ENCODE measurements at regions not wholly inside any gene's neighbourhood (a gene's known extent, or its start where the extent isn't known, plus 50 kb on each side); places are given as distances from the start of the nearest gene placed in this dataset.

DNA sequence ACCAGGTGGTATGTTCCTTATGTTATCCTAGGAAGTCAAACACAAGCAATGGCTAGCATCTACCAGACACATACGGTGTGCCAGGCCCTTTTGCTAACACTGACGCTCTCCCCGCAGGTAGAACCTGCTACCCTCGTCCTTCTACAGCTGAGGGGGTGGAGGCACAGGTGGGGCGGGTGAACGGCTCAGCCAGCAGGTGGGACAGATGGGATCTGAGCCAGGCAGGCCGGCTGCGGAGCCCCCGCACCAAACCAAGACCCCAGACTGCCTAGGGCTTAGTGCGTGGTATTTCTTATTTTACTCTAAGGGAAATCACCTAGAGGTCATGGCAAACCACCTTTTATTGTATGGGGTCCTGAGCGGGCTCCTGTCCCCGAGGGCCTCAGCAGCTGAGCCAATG, 53.9 kb upstream of the PCSK6 start:
- TF ChIP-seq FOSL2 (IDR thresholded peaks at IDR 0.05) (no peak), FOSL2 (CRISPR knock-in tag; IDR thresholded peaks at IDR 0.05) (no peak), EP300 (IDR thresholded peaks at IDR 0.05) (no peak), CBX2 (IDR thresholded peaks at IDR 0.05; ENCODE audit: borderline replicate concordance, low read depth) (no peak)
